Vagina (tissue), 2 donors: ENCODE measurements at regions not wholly inside any gene's neighbourhood (a gene's known extent, or its start where the extent isn't known, plus 50 kb on each side); places are given as distances from the start of the nearest gene placed in this dataset.

ENCODE experiments used
- POLR2A ChIP-seq, 2 donors: fragments of 450-650 bp; IDR thresholded peaks; one replicate each; pipeline ENCODE4 v1.6.1; 2017; ENCODE audit warnings: antibody characterized with exemption in 2 of 2, mild to moderate bottlenecking in 2 of 2, moderate library complexity in 2 of 2
- POLR2AphosphoS5 ChIP-seq, 2 donors: sonication (generic); formaldehyde crosslinking; IDR thresholded peaks; one replicate each; pipeline ENCODE4 v1.9.0; 2017; ENCODE audit warnings: antibody characterized with exemption in 2 of 2, mild to moderate bottlenecking in 2 of 2, low read depth in 1 of 2; ENCODE audit not compliant: insufficient read depth in 1 of 2
- TF ChIP-seq, protein P1 (sequence below), 3 experiments: fragments of 450-650 bp in 2 of 3; fragments of 200-600 bp in 1 of 3; sonication (generic) in 1 of 3; IDR thresholded peaks; one replicate each; pipeline ENCODE4 v1.5.1; 2017 to 2019; ENCODE audit warnings: antibody characterized with exemption in 3 of 3, mild to moderate bottlenecking in 2 of 3, moderate library complexity in 2 of 3

DNA sequence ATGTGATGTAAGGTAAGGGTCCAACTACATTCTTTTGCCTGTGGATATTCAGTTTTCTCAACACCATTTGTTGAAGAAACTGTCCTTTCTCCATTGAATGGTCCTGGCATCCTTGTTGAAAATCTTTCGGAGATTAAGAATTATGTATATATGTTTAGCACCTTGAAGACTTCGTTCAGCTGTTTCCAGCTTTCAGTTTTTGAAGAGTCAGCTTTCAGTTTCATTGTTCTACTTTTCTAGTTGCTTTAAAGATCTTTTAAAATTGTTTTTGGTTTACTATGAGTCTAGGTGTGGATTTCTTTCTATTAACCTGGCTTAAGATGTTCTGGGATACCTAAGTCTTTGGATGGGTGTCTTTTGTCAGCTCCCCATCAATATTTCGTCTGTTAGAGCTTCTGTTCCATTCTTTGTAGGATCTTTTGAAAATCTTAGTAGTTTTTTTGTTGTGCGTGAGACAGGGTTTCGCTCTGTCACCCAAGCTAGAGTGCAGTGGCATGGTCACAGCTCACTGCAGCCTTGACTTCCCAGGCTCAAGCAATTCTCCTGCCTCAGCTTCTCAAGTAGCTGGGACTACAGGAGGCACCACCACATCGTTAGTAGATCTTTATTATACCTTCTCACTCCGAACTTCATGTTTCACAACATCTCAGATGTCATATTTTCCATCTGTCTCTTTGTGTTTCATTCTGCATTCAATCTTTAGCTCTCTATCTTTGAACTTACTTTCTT lies 353.5 kb upstream of the B3GALT2 start:
- TF ChIP-seq, protein P1, sequence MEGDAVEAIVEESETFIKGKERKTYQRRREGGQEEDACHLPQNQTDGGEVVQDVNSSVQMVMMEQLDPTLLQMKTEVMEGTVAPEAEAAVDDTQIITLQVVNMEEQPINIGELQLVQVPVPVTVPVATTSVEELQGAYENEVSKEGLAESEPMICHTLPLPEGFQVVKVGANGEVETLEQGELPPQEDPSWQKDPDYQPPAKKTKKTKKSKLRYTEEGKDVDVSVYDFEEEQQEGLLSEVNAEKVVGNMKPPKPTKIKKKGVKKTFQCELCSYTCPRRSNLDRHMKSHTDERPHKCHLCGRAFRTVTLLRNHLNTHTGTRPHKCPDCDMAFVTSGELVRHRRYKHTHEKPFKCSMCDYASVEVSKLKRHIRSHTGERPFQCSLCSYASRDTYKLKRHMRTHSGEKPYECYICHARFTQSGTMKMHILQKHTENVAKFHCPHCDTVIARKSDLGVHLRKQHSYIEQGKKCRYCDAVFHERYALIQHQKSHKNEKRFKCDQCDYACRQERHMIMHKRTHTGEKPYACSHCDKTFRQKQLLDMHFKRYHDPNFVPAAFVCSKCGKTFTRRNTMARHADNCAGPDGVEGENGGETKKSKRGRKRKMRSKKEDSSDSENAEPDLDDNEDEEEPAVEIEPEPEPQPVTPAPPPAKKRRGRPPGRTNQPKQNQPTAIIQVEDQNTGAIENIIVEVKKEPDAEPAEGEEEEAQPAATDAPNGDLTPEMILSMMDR (IDR thresholded peaks at IDR 0.05): no peak
- TF ChIP-seq POLR2A (IDR thresholded peaks at IDR 0.05): no peak
- no peak for TF ChIP-seq POLR2AphosphoS5 (IDR thresholded peaks at IDR 0.05; ENCODE audit: insufficient read depth in 1 of 2, low read depth in 1 of 2)
